MM.1S (cell line): ENCODE measurements at regions not wholly inside any gene's neighbourhood (a gene's known extent, or its start where the extent isn't known, plus 50 kb on each side); places are given as distances from the start of the nearest gene placed in this dataset.

Experiments used
- EZH2 ChIP-seq: fragments of 300-600 bp; sonication (generic); optimal IDR thresholded peaks from 2 replicates; pipeline ENCODE3; 2017; ENCODE audit warnings: low read depth, mild to moderate bottlenecking, antibody characterized with exemption, low read length, mixed read lengths
- EZH2phosphoT487 ChIP-seq: fragments of 300-600 bp; sonication (generic); IDR thresholded peaks from 2 replicates; pipeline ENCODE4 v1.6.1; 2018; ENCODE audit warnings: antibody characterized with exemption, low read length
- TF ChIP-seq, protein P1 (sequence below): fragments of 300-600 bp; sonication (generic); IDR thresholded peaks from 2 replicates; pipeline ENCODE4 v1.5.1; 2016; ENCODE audit warnings: antibody characterized with exemption, low read length, mixed read lengths

DNA sequence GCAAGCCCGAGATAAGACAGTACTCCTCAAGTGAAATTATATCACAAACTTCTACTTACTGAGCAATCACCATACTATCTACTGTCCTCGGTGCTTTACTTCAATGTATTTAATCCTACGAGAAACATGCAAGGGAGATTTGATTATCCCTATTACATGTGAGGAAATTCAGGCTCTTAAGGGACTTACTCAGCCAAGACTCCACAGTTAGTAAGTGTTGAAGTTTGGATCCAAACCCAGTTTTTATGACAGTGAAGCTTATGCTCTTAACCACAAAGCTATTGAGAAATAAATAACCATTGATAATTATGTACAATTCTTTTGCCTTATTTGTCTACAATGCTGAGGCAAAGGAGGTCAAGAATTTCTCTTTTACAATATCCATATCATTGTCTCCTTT is 672.9 kb upstream of the ACVR2A start:
- TF ChIP-seq EZH2 (no peak), EZH2phosphoT487 (no peak)
- TF ChIP-seq, protein P1, sequence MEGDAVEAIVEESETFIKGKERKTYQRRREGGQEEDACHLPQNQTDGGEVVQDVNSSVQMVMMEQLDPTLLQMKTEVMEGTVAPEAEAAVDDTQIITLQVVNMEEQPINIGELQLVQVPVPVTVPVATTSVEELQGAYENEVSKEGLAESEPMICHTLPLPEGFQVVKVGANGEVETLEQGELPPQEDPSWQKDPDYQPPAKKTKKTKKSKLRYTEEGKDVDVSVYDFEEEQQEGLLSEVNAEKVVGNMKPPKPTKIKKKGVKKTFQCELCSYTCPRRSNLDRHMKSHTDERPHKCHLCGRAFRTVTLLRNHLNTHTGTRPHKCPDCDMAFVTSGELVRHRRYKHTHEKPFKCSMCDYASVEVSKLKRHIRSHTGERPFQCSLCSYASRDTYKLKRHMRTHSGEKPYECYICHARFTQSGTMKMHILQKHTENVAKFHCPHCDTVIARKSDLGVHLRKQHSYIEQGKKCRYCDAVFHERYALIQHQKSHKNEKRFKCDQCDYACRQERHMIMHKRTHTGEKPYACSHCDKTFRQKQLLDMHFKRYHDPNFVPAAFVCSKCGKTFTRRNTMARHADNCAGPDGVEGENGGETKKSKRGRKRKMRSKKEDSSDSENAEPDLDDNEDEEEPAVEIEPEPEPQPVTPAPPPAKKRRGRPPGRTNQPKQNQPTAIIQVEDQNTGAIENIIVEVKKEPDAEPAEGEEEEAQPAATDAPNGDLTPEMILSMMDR, result no peak
